NK-92 treated with Interleukin-12 subunit alpha and Interleukin-12 subunit beta, amount 100 ng/mL, for 24 hours (cell line): ENCODE measurements at regions not wholly inside any gene's neighbourhood (a gene's known extent, or its start where the extent isn't known, plus 50 kb on each side); places are given as distances from the start of the nearest gene placed in this dataset.

Experiments used
- DNase-seq: peaks from one replicate; lab custom pipeline; 2025; lab: John Stamatoyannopoulos, UW

DNA sequence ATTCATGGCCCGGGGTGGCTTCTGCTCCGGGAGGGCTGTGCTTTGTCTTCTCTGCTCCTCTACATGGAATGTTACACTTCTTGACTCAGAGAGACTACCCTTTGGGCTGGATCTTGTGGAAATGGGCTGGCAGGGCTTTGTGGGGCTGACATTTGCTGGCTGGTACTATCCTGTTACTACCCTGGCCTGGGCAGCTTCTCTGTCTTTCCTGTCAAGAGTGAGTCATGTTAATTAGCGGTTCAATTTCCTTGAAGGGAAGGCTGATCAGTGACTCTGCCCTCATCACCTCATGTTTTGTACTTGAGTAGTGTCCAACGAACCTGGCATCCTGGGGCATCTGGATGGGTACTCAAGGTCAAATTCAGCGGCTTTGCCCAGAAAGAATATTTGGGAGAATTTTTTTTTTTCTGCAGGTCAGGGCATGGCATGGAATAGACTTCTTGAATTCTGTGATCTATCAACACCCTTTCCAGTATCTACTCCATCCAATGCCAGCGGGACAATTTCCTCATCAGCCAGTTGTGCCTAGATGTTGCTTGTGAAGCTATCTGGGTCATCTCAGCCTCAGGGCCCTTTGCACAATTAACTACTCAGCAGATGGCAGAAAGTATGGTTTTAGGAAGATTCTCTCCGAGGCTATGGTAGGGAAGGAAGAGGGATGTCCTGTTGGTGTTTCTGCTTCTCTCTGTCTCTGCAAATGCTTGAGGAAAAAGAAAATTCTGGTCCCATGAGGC lies 140.5 kb upstream of the PLET1 start:
- no peak for DNase-seq

DNA sequence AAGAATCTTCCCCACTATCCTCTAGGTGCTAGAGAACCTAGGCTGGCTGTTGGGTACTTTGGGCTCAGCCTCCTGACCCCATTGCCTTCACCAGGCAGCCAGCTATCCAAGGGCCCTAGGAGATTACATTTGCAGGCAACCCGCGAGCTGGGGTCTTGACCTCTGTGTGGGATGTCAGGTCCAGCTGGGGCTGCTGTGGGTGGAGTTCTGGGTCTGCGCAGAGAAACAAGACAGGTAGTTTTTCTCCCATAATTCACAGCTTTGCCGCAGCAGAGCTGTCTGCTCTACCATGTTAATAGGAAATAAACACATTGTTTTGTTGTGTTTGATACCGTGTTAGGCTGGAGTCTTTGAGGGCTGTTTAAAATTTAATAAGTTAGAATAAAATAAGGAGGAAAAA lies 142.8 kb upstream of the PLET1 start:
- DNase-seq = no peak

- DNase-seq = no peak
Measured at GRCh38 chr11:112404112-112404511, 143.5 kb upstream of the PLET1 start.

GRCh38 chr11:112408517-112408916 lies 147.9 kb upstream of the PLET1 start:
- no peak for DNase-seq

- DNase-seq = no peak
Measured at GRCh38 chr11:112410325-112410724, 149.7 kb upstream of the PLET1 start.

- no peak for DNase-seq
Measured at GRCh38 chr11:112412383-112412782, 151.7 kb upstream of the PLET1 start.

GRCh38 chr11:112417339-112417738 lies 156.7 kb upstream of the PLET1 start:
- no peak for DNase-seq

- no peak for DNase-seq
Measured at GRCh38 chr11:112418438-112418837, 157.8 kb upstream of the PLET1 start.

DNA sequence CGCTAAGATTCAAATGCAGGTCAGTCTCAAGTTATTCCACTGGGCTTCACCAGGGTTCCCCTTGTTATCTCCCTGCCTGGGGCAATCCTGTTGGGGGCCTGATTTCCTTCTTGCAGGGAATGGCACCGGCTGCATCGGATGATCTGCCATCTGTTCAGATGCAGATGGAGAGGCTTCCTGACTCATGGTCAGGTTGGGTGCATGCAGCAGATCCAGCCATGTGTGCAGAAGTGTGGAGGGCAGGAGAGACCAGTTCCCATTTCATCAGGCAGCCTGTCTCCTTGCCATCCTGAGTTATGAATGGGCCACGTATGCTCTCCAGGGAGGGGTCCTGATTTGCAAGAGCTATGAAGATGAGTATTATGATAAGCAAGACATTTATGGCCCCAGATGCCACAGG lies 161.2 kb upstream of the PLET1 start:
- DNase-seq = no peak

GRCh38 chr11:112425121-112425520 lies 164.5 kb upstream of the PLET1 start:
- no peak for DNase-seq

- no peak for DNase-seq
Measured at GRCh38 chr11:112437096-112437495, 176.4 kb upstream of the PLET1 start.

DNA sequence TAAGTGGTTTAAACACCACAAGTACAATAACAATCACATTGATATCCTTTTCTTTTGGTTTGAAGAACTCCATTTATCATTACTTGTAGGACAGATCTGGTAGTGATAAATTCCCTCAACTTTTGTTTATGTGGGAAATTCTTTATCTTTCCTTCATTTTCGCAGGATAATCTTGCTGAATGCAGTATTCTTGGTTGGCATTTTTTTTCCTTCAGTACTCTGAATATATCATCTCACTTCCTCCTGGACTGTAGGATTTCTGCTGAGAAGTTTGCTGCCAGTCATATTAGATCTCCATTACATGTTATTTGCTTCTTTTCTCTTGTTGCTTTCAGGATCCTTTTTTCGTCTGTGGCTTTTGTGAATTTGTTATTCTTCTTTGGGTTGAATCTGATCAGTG lies 179.0 kb upstream of the PLET1 start:
- DNase-seq = no peak

DNA sequence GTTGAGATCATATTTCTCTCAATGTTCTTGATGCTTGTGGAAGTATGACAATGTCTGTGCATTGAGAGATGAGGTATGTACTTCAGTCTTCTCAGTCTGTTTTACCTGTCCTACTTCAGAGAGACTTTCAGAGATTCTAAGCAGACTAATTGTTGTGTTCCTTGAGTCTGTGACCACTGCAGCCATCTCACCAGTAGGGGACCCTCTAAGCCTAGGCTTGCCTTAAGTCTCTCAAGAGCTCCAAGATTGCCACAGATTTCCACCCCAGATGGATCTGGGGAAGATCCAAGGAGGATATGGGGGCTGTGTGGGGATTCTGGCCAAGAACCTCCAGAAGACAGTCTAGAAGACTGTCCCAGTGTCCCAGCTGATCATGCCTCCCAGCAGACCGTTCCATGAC lies 179.9 kb upstream of the PLET1 start:
- no peak for DNase-seq

- no peak for DNase-seq
Measured at GRCh38 chr11:112448168-112448567, 187.5 kb upstream of the PLET1 start.

GRCh38 chr11:112448806-112449205 lies 188.1 kb upstream of the PLET1 start:
- no peak for DNase-seq

- DNase-seq = no peak
Measured at GRCh38 chr11:112451250-112451649, 190.6 kb upstream of the PLET1 start.

GRCh38 chr11:112453601-112454577 lies 193.2 kb upstream of the PLET1 start:
- no peak for DNase-seq

GRCh38 chr11:112454841-112455240 lies 194.2 kb upstream of the PLET1 start:
- DNase-seq = no peak

GRCh38 chr11:112455791-112456190 lies 195.1 kb upstream of the PLET1 start:
- DNase-seq = no peak

DNA sequence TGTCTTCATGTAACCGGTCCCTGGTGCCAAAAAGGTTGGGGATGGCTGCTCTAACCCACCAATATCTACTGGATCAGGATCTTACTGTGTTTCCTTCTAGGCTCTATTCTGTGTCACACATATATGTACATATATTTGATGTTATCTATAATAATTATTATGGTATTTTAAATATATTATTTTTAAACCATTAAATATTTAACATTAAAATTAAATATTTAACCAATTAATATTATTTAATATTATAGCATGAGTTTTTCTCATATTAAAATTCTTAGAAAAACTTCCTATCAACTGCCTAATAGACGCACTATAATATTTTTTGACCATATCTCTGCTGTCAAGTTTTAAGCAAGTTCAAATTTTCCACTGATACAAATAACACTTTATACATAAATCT lies 196.9 kb upstream of the PLET1 start:
- no peak for DNase-seq

DNA sequence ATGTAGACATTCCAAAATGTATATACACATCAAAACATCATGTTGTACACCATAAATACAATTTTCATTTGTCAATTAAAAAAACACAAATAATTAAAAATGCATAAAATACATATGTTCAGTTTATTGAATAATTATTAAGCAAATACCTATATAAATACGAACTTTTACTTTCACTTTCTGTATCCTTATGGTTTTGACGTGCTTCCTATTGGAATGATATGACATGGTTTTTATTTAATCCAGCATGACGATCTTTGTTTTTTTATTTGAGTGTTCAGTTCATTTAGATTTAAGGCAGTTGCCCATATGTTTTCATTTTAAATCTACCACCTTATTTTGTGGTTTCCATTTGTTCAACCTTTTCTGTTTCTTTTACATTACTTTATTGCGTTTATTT lies 198.3 kb upstream of the PLET1 start:
- no peak for DNase-seq

DNA sequence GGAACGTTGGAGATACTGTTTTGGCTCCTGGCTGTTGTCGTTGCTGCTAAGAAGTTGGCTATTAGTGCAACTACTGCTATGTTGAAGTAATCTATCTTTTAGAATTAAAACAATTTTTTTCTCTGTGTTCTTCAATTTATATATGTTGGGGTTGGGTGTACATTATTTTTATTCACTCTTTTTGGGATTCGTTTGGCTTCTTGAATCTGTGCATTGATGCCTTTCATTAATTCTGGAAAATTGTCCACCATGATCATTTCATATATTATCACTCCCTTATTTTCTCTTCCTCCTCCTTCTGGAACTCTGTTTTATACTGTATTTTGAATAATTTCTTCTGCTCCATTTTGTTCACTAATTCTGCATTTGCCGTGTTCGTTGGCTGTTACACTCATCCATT lies 199.5 kb upstream of the PLET1 start:
- no peak for DNase-seq

GRCh38 chr11:112464949-112465348 lies 204.3 kb upstream of the PLET1 start:
- DNase-seq = no peak
